ENCODE measurements at regions not wholly inside any gene's neighbourhood (a gene's known extent, or its start where the extent isn't known, plus 50 kb on each side); places are given as distances from the start of the nearest gene placed in this dataset.

DNA sequence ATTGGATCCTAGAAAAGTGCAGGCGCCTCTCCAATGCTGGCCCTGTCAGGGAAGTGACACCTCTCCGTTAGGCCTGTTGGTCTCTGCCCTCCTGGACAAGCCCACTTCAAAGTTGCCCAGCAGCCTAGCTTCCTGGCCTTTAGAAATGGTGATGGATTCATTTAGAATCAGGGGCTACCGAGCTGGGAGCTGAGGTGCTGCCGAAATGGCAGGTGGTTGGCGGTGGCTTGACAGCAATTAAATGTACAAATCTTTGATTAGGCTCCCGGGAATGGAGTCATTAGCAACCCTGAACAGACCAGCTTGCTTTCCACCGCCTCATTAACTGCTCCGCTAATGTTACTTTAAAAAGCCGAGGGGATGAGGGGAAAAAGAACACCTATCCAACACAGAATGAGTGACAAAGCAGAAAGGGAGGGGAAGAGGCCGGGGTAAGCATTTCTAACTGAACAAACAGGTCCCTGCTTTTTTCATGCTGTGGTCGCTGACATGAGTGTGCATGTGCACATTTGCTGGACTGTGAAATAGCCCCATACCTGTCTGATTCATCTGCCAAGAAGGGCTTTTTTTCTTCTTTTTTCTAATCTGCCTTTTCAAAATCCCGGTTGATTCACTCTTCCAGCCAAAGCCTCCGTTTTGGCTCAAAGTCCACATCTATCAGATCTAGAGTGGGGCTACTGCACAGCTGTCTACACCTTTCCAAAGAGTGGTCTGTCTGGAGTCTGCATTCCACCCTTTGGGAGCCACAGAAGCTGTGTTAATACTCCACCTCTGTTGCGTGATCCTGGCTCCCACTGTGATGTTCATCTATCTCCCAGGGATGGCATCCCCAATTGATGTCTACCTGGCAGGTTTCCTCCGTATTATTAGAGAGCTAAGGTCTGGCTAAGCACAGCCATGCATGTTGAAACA lies 431.9 kb downstream of the COG6 start:
- TF ChIP-seq, protein P1, sequence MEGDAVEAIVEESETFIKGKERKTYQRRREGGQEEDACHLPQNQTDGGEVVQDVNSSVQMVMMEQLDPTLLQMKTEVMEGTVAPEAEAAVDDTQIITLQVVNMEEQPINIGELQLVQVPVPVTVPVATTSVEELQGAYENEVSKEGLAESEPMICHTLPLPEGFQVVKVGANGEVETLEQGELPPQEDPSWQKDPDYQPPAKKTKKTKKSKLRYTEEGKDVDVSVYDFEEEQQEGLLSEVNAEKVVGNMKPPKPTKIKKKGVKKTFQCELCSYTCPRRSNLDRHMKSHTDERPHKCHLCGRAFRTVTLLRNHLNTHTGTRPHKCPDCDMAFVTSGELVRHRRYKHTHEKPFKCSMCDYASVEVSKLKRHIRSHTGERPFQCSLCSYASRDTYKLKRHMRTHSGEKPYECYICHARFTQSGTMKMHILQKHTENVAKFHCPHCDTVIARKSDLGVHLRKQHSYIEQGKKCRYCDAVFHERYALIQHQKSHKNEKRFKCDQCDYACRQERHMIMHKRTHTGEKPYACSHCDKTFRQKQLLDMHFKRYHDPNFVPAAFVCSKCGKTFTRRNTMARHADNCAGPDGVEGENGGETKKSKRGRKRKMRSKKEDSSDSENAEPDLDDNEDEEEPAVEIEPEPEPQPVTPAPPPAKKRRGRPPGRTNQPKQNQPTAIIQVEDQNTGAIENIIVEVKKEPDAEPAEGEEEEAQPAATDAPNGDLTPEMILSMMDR (IDR thresholded peaks at IDR 0.05): no peak

DNA sequence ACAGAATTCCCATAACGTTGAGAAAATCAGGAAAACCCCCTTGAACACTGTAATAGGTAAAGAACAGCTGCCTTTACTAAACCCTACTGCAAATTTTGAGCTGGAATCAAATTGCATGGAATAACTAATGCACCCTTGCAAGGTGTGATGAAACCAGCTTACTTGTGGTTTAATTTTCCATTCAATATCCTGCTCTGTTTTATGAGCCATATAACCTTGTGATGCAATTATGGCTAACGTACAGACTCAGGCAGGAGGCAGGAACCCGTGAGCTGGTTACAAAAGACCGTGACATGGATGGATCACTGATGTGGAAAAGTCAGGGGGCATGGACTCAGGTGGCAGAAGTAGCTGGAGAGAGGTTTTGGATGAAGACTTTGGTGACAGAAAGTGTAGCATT lies 438.6 kb downstream of the COG6 start:
- TF ChIP-seq, protein P1 (IDR thresholded peaks at IDR 0.05): no peak

DNA sequence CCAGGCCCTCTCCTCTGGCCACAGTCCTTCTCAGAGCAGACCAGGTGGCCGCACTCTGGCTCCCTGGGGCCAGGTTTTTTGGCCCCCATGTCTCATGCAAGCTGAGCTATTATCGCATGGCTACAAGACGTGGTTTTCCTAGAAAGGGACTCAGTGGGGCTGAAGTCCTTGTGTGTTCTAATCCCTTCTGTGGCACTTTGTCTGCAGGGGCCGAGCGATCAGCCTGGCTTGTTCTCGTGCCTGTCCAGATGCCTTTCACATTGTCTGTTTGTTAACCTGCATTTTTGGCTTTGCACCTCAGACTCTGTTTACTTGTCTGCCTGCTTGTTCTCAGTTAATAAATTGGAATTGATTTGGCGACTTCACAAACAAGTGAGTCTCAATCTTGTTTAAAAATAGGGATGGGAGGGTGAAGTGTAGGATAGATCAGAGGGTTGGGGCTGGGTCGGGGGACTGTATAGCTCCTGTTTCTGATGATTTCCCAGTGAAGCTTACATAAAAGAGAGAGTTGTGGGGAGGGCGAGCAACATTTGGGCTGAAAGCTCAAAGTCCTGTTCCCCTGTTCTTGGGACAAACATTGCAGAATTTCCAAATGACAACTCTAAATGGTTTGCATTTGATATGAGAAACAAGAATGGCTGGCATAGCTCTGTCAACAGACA lies 440.4 kb downstream of the COG6 start:
- TF ChIP-seq, protein P1 (IDR thresholded peaks at IDR 0.05): no peak

DNA sequence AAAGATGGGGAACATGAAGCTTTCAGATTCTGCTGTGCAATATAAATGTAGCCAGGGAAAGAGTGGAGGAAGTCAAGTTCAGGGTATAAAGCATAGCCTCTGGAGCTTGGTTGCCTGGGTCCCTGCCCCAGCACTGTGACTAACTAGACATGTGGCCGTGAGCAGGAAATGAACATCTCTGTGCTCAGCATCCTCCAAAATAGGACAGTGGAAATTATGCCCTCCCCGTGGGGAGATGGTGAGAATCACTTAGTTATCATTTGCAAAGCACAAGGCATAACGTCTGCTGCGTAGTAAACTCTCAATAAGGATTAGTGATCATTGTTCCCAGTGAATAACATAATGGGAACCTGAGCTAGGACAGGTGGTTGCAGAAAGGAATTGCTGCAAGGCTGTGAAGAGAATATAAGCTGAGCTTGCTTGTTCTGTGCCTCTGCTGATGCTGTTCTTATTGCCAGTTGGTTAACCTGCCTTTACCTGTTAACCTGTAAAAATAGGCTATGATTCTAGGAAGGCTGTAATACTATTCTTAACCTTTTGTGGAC lies 441.0 kb downstream of the COG6 start:
- TF ChIP-seq, protein P1 (IDR thresholded peaks at IDR 0.05): no peak

DNA sequence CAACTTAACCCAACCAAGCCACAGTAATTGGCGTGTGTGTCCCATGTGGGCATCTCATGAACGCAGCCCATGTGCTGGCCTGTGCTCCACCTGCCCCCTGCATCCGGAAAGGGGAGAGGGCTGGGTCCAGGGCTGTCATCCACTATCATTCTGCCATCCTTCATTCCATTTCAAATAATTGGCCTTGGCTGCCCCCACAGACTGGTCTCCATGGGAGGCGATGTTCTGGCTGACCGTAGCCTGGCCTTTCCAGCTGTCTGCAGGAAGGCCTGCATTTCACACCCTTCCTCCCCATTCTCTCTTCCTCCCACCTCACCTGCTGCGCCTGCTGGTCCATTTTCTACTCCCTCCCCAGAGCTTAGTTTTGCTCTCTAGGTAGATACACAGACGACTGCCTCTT lies 442.8 kb downstream of the COG6 start:
- TF ChIP-seq, protein P1 (IDR thresholded peaks at IDR 0.05): no peak

DNA sequence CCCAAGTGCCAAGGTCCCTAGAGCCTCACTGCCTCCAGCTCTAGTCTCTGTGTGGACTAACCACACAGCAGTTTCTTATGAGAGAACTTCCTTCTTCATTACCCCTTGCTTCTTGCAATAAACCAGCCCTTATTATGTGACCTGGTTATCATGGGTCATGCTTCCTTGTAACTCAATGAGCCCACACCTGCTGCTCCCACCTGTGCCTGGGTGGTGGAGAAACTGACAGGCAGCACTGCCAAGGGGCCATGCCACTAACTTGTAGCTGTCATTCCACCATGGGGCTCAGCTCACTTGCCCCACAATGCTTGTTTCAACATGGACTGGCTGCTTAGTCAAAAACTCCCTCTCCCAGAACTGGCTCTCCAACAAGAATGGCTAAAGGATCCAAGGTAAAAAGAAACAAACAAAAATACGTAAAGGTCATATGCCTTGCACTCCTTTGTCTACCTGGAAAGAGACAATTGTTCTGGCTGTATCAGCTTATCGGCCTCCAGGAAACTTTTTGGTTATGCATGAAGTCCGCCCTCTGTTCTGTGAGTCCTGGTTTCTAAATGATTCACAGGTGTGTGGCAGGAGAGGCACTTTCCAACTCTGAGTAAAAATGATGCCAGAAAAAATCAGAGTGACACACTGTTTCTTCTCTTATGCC lies 446.4 kb downstream of the COG6 start:
- TF ChIP-seq, protein P1 (IDR thresholded peaks at IDR 0.05): no peak

DNA sequence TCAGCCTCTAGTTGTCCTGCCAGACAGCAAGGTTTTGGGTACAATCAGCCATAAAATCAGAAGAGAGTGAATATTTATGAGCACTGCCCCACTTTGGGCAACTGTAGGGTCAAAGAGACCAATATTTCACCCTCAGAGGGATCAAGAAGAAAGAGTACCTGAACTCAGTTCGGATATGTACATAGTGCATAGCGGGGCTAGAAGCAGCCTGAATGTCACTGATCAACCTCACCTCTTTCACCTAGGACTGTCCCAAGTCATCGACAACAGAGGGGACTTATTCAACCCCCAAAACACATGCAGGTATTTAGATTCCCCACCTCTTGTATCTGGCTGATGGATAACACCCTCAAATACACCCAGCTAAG lies 446.9 kb downstream of the COG6 start:
- TF ChIP-seq, protein P1 (IDR thresholded peaks at IDR 0.05): no peak
